GOT3 (cell line): ENCODE measurements at regions not wholly inside any gene's neighbourhood (a gene's known extent, or its start where the extent isn't known, plus 50 kb on each side); places are given as distances from the start of the nearest gene placed in this dataset.
"Not testable (repeated sequence)": the region's sequence is repeated elsewhere in the genome, so short reads cannot be mapped to it uniquely, and the experiment has no call there.

ENCODE experiments used
- DNase-seq: peaks from one replicate; lab custom pipeline; 2025; ENCODE audit warnings: mixed read lengths; lab: John Stamatoyannopoulos, UW

- not testable (repeated sequence) for DNase-seq
Observed at GRCh38 chr1:149278156-149278555, 174.8 kb upstream of the NBPF9 start.

- DNase-seq: not testable (repeated sequence)
Observed at GRCh38 chr1:149279015-149279414, 175.7 kb upstream of the NBPF9 start.

- not testable (repeated sequence) for DNase-seq
Observed at GRCh38 chr1:149279512-149279911, 176.2 kb upstream of the NBPF9 start.

- not testable (repeated sequence) for DNase-seq
Observed at GRCh38 chr1:149284773-149285172, 181.4 kb upstream of the NBPF9 start.

GRCh38 chr1:149285205-149285604, 181.9 kb upstream of the NBPF9 start:
- DNase-seq: not testable (repeated sequence)

- not testable (repeated sequence) for DNase-seq
Observed at GRCh38 chr1:149285638-149286037, 182.3 kb upstream of the NBPF9 start.

GRCh38 chr1:149288580-149288979, 185.2 kb upstream of the NBPF9 start:
- not testable (repeated sequence) for DNase-seq

- not testable (repeated sequence) for DNase-seq
Observed at GRCh38 chr1:149300478-149301218, 174.2 kb upstream of the NBPF19 start.

- DNase-seq: not testable (repeated sequence)
Observed at GRCh38 chr1:149301282-149301681, 173.6 kb upstream of the NBPF19 start.

GRCh38 chr1:149304796-149305195, 170.0 kb upstream of the NBPF19 start:
- DNase-seq: not testable (repeated sequence)

GRCh38 chr1:149307640-149308039, 167.2 kb upstream of the NBPF19 start:
- DNase-seq: not testable (repeated sequence)

- DNase-seq: not testable (repeated sequence)
Observed at GRCh38 chr1:149314921-149315320, 159.9 kb upstream of the NBPF19 start.

GRCh38 chr1:149320971-149321731, 153.7 kb upstream of the NBPF19 start:
- DNase-seq: not testable (repeated sequence)

- not testable (repeated sequence) for DNase-seq
Observed at GRCh38 chr1:149321732-149322016, 153.2 kb upstream of the NBPF19 start.

- not testable (repeated sequence) for DNase-seq
Observed at GRCh38 chr1:149330081-149330335, 144.8 kb upstream of the NBPF19 start.

GRCh38 chr1:149336082-149336481, 138.8 kb upstream of the NBPF19 start:
- not testable (repeated sequence) for DNase-seq

- not testable (repeated sequence) for DNase-seq
Observed at GRCh38 chr1:149338221-149338691, 136.6 kb upstream of the NBPF19 start.

GRCh38 chr1:149338698-149339097, 136.1 kb upstream of the NBPF19 start:
- not testable (repeated sequence) for DNase-seq

GRCh38 chr1:149349448-149349847, 125.4 kb upstream of the NBPF19 start:
- not testable (repeated sequence) for DNase-seq

- DNase-seq: not testable (repeated sequence)
Observed at GRCh38 chr1:149352205-149352604, 122.6 kb upstream of the NBPF19 start.

GRCh38 chr1:149354579-149354978, 120.3 kb upstream of the NBPF19 start:
- DNase-seq: not testable (repeated sequence)

- not testable (repeated sequence) for DNase-seq
Observed at GRCh38 chr1:149355748-149356147, 119.1 kb upstream of the NBPF19 start.

GRCh38 chr1:149356152-149356551, 118.7 kb upstream of the NBPF19 start:
- DNase-seq: not testable (repeated sequence)
